Loucy (cell line): ENCODE measurements at regions not wholly inside any gene's neighbourhood (a gene's known extent, or its start where the extent isn't known, plus 50 kb on each side); places are given as distances from the start of the nearest gene placed in this dataset.

Experiments used
- H2AFZ ChIP-seq: fragments of 200-600 bp; sonication (generic); 2 replicates; pipeline ENCODE4 v1.6.0; 2016; ENCODE audit warnings: antibody characterized with exemption, mild to moderate bottlenecking, low read length, moderate library complexity
- H3F3A ChIP-seq: fragments of 200-600 bp; 2 replicates; pipeline ENCODE4 v1.6.0; 2016; ENCODE audit warnings: antibody characterized with exemption, low read depth, mild to moderate bottlenecking
- H3K27me3 ChIP-seq: fragments of 200-600 bp; sonication (generic); 2 replicates; pipeline ENCODE4 v1.6.1; 2014; ENCODE audit warnings: low read length, mild to moderate bottlenecking; ENCODE audit not compliant: insufficient read depth, poor library complexity, severe bottlenecking
- H3K36me3 ChIP-seq: fragments of 200-600 bp; sonication (generic); 2 replicates; pipeline ENCODE4 v1.6.1; 2016; ENCODE audit warnings: low read length; ENCODE audit not compliant: insufficient read depth
- H3K4me1 ChIP-seq: fragments of 200-600 bp; sonication (generic); 2 replicates; pipeline ENCODE4 v1.5.1; 2014; ENCODE audit warnings: low read length, mild to moderate bottlenecking; ENCODE audit not compliant: insufficient read depth, poor library complexity, severe bottlenecking
- H3K4me2 ChIP-seq: fragments of 200-600 bp; sonication (generic); 2 replicates; pipeline ENCODE4 v1.6.0; 2014; ENCODE audit warnings: antibody characterized with exemption, low read length, low read depth, mild to moderate bottlenecking; ENCODE audit not compliant: poor library complexity, severe bottlenecking
- H3K4me3 ChIP-seq: fragments of 200-600 bp; sonication (generic); 2 replicates; pipeline ENCODE4 v1.5.1; 2014; ENCODE audit warnings: low read length, mild to moderate bottlenecking, mixed read lengths; ENCODE audit not compliant: poor library complexity, severe bottlenecking
- H3K79me2 ChIP-seq: fragments of 200-600 bp; sonication (generic); 2 replicates; pipeline ENCODE4 v1.6.1; 2014; ENCODE audit warnings: low read length; ENCODE audit not compliant: insufficient read depth
- H3K9ac ChIP-seq: fragments of 200-600 bp; sonication (generic); 2 replicates; pipeline ENCODE4 v1.6.0; 2014; ENCODE audit warnings: mild to moderate bottlenecking, low read depth, low read length, moderate library complexity; ENCODE audit not compliant: poor library complexity, severe bottlenecking
- H3K9me2 ChIP-seq: fragments of 200-600 bp; sonication (generic); replicated peaks from 2 replicates; pipeline ENCODE4 v1.6.1; 2016; ENCODE audit warnings: low read depth, low read length, mixed read lengths
- H3K9me3 ChIP-seq: fragments of 200-600 bp; sonication (generic); 2 replicates; pipeline ENCODE4 v1.6.1; 2014; ENCODE audit warnings: mild to moderate bottlenecking, antibody characterized with exemption, low read length, low read depth; ENCODE audit not compliant: insufficient read depth
- H4K20me1 ChIP-seq: fragments of 200-600 bp; sonication (generic); 2 replicates; pipeline ENCODE4 v1.6.0; 2014; ENCODE audit warnings: antibody characterized with exemption, low read length, mild to moderate bottlenecking; ENCODE audit not compliant: insufficient read depth, poor library complexity, severe bottlenecking
- EZH2phosphoT487 ChIP-seq: fragments of 200-600 bp; IDR thresholded peaks from 2 replicates; pipeline ENCODE4 v1.6.1; 2018; ENCODE audit warnings: antibody characterized with exemption, mild to moderate bottlenecking, moderate library complexity, borderline replicate concordance
- TF ChIP-seq, protein P1 (sequence below): fragments of 200-600 bp; sonication (generic); conservative IDR thresholded peaks from 2 replicates; pipeline ENCODE4 v1.5.1; 2014; ENCODE audit warnings: mild to moderate bottlenecking, antibody characterized with exemption, low read length

DNA sequence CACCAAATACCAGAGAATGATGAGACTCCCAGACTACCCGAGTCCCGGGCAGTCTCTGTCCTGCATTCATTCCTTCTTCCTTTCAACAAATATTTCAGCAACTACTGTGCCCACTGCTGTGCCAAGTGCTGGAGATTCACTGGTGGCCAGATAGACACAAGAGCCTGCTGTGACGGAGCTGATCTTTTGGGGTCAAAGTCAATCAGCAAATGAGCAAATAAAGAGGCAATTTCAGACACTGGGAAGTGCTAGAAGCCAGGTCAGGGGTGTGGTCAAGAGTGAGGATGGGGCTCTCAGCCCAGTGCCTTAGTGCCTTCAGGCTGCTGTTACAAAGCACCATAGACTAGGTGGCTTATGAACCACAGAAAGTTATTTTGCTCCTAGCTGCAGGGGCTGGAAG, 104.9 kb upstream of the IQSEC1 start:
- H3K4me3 ChIP-seq = no peak overlapping the region
- no peaks in the 10 kb centered on the region for H3K27me3 ChIP-seq
- H2AFZ ChIP-seq = no peak overlapping the region
- no peaks in the 10 kb centered on the region for H3K4me1 ChIP-seq
- H3K9ac ChIP-seq = no peak overlapping the region
- H4K20me1 ChIP-seq = no peaks in the 10 kb centered on the region
- no peaks in the 10 kb centered on the region for H3K9me2 ChIP-seq
- no peaks in the 10 kb centered on the region for H3F3A ChIP-seq
- H3K9me3 ChIP-seq = peaks cover 18% of the 10 kb centered on the region; the same call in 1 of the 2 replicates
- no peaks in the 10 kb centered on the region for H3K79me2 ChIP-seq
- no peaks in the 10 kb centered on the region for H3K36me3 ChIP-seq
- H3K4me2 ChIP-seq = no peak overlapping the region
- TF ChIP-seq, protein P1, sequence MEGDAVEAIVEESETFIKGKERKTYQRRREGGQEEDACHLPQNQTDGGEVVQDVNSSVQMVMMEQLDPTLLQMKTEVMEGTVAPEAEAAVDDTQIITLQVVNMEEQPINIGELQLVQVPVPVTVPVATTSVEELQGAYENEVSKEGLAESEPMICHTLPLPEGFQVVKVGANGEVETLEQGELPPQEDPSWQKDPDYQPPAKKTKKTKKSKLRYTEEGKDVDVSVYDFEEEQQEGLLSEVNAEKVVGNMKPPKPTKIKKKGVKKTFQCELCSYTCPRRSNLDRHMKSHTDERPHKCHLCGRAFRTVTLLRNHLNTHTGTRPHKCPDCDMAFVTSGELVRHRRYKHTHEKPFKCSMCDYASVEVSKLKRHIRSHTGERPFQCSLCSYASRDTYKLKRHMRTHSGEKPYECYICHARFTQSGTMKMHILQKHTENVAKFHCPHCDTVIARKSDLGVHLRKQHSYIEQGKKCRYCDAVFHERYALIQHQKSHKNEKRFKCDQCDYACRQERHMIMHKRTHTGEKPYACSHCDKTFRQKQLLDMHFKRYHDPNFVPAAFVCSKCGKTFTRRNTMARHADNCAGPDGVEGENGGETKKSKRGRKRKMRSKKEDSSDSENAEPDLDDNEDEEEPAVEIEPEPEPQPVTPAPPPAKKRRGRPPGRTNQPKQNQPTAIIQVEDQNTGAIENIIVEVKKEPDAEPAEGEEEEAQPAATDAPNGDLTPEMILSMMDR = no peak
- TF ChIP-seq EZH2phosphoT487 = no peak

DNA sequence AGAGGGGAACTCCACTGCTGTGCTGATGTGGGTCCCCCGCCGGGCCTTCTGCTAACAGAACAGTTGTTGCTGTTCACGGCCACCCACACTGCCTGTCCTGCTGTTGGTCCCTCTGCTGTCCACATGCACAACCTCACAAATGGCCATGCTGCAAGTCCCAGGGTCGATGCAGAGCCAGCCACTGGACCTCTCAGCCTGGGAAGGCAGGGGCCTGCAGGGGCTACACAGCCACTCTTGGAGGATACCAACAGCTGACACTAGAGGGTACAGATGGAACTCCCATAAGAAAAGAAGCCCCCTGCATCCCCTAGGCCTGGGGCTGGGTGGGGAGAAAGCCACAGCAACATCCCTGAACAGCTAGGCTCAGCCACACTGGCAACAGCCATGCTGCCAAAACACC, 104.4 kb upstream of the IQSEC1 start:
- Histone ChIP-seq H2AFZ (no peak overlapping the region), H3K4me1 (no peaks in the 10 kb centered on the region)

DNA sequence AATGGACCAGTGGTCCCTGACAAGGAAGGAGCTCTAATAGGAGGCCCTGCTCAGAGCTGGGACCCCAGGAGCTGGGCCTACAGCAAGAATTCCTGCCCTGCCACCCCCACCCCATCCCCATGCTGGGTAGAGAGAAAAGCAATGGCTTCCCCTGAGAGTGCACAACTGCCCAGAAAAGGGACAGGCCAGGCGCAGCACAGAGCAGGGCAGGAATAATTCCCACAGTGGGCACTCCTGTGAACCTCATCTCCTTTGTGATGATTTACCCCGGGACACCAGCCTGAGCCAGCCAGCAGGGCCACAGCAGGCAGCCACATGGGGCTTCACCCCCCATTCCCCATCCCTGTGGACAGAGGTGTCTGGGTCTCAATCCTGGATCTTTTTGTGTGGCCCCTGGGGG, 104.0 kb upstream of the IQSEC1 start:
- peaks cover 18% of the 10 kb centered on the region; the same call in 1 of the 2 replicates for H3K9me3 ChIP-seq
- TF ChIP-seq, protein P1 = no peak
- TF ChIP-seq EZH2phosphoT487 = no peak
- H3K9me2 ChIP-seq = no peaks in the 10 kb centered on the region
- no peaks in the 10 kb centered on the region for H3K36me3 ChIP-seq
- no peaks in the 10 kb centered on the region for H3K27me3 ChIP-seq
- no peaks in the 10 kb centered on the region for H3K4me1 ChIP-seq
- no peak overlapping the region for H3K4me3 ChIP-seq
- H4K20me1 ChIP-seq = no peaks in the 10 kb centered on the region
- H3F3A ChIP-seq = no peaks in the 10 kb centered on the region
- no peak overlapping the region for H3K4me2 ChIP-seq
- H3K9ac ChIP-seq = no peak overlapping the region
- no peak overlapping the region for H2AFZ ChIP-seq
- H3K79me2 ChIP-seq = no peaks in the 10 kb centered on the region

More for the DNA sequence above, 104.4 kb upstream of the IQSEC1 start:
- H3K27me3 ChIP-seq = no peaks in the 10 kb centered on the region
- H3K9ac ChIP-seq = no peak overlapping the region
- H3K36me3 ChIP-seq = no peaks in the 10 kb centered on the region
- no peaks in the 10 kb centered on the region for H3K9me2 ChIP-seq
- H3F3A ChIP-seq = no peaks in the 10 kb centered on the region
- peaks cover 18% of the 10 kb centered on the region; the same call in 1 of the 2 replicates for H3K9me3 ChIP-seq
- H3K4me2 ChIP-seq = no peak overlapping the region
- TF ChIP-seq, protein P1 = no peak
- TF ChIP-seq EZH2phosphoT487 = no peak
- no peaks in the 10 kb centered on the region for H4K20me1 ChIP-seq
- H3K79me2 ChIP-seq = no peaks in the 10 kb centered on the region
- no peak overlapping the region for H3K4me3 ChIP-seq
